ENCODE measurements at regions not wholly inside any gene's neighbourhood (a gene's known extent, or its start where the extent isn't known, plus 50 kb on each side); places are given as distances from the start of the nearest gene placed in this dataset.
"Not testable (repeated sequence)": the region's sequence is repeated elsewhere in the genome, so short reads cannot be mapped to it uniquely, and the experiment has no call there.

DNA sequence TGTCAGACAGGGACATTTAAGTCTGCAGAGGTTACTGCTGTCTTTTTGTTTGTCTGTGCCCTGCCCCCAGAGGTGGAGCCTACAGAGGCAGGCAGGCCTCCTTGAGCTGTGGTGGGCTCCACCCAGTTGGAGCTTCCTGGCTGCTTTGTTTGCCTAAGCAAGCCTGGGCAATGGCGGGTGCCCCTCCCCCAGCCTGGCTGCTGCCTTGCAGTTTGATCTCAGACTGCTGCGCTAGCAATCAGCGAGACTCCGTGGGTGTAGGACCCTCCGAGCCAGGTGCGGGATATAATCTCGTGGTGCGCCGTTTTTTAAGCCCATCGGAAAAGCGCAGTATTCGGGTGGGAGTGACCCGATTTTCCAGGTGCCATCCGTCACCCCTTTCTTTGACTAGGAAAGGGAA is 387.7 kb upstream of the ACTBL2 start:
- not testable (repeated sequence) for DNase-seq

DNA sequence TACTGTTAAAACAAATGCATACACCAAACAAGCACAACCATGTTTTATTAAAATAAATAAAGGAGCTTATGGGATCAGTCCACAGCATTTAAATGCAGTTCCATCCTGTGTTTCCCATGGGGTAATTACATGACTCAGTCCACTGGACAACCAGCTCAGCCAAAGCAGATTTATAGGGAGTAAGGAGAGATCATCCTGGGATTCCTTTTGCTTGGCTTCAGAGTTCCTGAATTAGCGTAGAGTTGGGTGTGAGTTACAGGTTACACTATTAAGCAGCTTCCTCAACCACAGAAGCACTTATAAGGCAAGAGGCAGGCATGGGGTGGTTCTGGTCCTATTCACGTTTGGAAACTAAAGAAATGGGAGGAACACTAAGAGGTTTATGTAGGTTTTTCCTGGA is 381.1 kb upstream of the ACTBL2 start:
- no peak for DNase-seq

DNA sequence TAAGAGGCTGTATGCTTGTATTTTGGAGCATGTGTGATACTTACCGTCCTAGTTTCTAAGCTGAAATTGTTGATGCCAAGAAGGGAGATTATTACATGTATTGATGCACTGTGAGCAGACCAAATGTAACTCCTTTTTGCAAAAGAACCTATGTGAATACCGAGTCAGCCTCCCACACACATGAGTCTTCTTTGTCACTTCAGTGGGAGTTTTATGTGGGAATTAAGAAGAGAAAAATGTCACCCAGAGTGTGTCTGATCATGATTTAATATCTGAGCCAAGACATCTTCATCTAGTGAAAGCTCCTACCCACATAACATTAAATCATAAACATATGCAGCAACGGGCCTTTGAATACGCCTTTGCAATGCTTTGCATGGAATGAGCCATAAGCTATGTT is 380.3 kb upstream of the ACTBL2 start:
- DNase-seq = peak; percentile 1

DNA sequence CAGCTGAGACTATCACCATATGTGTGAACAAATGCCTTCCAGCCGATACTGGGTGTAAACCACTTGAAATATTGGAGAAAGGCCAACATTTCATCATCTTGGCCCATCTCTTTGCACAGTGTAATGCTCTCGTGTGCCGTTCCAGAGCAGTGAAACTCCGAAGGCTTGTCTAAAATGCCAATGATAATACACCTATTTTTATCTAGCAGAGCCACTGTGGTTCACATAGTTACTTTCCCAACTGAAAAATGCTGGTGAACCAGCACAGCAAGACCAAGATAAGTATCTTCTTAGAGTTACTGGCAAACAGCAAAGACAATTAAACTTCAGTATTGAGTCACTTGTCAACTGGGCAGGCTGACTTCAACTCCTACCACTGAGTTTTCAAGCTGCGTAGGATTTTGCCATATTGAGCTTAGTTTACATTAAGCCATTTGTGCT is 379.9 kb upstream of the ACTBL2 start:
- no peak for DNase-seq

DNA sequence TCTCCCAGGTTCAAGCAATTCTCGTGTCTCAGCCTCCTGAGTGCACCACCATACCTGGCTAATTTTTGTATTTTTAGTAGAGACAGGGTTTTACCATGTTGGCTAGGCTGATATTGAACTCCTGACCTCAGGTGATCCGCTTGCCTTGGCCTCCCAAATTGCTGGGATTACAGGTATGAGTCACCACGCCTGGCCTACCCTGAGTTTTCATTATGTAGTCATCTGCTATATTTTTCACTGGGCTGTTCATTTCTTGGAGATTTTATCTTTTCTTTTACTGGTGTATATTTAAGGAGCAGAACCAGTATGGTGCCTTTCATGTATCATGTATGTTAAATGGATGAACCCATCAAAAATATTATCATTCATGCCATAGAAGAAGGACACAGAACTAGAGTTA is 377.0 kb upstream of the ACTBL2 start:
- DNase-seq = no peak

DNA sequence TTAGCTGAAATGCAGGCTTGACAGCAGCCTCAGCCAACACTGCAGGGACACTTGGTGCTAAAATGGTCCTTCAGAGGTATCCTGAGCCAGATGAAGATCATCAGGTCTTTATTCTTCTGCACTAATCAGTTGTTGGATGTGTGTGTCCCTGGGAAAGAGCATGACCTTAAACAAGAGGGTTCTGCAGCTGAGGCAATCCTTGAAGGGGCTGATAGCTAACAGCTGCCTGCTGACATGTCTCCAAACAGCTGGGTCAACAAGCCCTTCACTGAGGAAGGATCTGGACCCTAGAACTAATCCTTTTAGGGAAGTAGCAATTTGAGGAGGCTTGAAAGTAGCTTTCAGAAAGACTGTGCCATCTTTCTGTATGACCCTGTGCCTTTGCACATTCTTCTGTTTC is 376.3 kb upstream of the ACTBL2 start:
- DNase-seq = no peak

DNA sequence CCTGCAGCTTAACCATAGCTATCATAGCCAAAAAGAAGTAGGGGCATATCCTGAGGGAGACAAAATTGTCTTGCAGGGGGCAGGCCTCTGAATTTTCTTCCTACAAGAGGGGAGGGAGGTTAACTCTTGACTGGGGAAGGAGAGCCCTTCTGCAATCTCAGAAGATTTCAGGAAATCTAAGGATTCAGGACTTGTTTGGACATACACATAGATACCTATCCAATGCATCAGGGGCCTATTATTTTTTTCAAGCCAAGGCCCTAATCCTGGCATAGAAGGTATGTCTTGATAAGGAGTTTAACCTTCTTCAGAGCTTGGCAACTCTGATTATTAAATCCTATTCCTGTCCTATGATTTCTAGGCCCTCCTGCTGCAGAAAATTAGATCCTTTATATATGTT is 375.1 kb upstream of the ACTBL2 start:
- DNase-seq = no peak

DNA sequence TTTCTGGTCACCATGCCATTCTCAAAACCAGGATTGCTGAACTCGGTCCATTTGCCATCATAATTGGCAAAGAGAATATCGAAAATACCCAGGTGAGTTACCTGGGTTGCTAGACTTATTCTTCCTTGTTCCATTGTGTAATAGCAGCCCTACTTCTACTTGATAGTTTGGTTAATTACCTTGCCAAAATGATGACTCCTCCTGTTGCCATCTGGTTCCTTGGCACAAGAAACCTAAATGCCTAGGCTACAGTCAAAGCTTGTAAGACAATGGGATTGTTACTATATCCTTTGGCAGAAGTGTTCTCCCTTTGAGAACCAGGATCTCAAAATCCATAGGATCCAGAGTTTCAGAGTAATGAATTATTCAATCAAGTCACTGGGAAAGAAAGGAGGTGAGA is 373.2 kb upstream of the ACTBL2 start:
- DNase-seq = no peak

DNA sequence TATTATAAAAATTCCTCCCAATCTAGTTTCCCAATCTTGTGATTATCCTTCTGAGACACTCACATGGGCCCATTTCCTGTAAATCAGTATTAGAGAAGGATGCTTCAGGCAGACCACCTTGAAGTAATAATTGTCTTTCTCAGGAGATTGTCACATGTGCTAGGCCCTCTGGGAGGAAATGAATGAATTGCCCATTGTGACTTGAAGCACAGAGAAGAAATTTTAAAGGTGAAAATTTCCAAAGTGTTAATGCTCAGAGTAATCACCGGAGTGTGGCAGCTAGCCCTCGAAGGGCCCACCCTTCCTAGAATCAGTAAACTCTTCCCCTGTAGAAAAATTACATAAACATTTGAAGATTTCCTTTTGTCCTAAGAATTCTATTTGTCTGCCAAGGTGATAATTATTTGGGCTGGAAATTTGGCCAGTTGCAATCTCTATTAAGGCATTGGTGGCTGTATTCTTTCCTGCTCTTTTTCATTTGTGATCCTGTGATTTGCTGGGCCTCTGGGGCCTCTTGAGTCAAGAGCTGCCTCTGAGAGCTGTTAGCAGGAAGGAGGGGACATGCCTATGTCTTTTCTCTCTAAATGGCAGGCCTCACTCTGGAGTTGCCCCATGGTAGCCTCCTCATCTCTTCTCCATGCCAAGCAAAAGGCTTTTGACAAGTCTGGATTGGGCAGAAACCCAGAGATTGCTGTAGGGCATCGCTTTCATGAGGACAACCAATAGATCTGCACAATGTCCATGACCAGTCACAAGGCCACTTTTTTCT is 371.5 kb upstream of the ACTBL2 start:
- DNase-seq = no peak

DNA sequence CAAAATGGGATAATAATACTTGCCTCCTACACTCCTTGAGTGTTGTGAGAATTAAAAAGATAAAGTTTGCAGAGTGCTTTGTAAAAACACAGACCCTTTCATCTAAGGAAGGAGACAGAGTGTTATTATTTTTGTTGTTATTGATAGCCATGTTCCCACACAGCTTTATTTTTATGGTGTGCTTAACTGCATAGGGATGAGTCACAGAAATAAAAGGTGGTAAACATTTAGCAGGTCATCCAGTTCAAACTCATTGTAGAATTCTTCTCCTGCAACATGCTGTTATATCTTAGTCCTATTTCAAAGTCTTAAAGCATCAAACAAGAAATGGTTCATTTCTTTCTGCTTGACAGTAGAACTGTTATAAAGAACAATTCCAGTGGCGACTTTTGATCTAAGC is 367.5 kb upstream of the ACTBL2 start:
- no peak for DNase-seq

DNA sequence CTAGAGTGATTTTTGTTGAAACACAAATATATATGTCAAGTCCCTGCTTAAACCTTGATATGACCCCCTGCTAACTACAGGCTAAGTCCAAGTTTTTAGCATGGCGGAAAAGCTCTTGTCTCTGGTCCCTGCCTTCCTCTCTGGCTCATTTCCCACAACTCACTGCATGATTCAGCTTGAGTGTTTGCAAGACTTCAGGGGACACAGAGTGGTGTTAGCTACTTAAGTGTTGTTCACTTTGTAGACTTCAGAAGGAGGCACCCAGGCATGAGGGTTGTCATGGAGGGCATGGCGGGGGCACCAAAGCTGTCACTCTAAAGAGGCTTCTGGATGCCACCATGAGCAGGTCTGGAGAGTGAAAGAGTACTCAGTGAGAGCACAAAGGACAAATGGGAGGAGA is 362.4 kb upstream of the ACTBL2 start:
- no peak for DNase-seq

DNA sequence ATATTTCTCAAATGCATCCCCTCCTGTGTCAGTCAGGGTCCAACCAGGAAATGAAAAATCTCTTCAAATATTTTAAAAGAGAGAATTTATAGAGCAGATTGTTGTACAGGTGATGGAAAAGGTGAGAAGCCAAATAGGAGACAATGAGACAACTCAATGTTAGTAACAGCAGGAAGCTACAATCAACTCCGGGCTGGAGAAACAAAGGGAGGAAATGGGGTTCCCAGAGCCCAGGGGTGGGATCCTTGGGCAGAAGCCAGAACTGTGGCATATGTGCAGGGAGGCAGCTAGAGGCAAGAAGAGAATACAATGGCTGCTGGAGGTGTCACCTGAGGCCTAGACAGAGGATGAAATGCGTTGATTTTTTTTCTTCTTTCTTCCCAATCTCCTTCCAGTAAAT is 361.8 kb upstream of the ACTBL2 start:
- no peak for DNase-seq

DNA sequence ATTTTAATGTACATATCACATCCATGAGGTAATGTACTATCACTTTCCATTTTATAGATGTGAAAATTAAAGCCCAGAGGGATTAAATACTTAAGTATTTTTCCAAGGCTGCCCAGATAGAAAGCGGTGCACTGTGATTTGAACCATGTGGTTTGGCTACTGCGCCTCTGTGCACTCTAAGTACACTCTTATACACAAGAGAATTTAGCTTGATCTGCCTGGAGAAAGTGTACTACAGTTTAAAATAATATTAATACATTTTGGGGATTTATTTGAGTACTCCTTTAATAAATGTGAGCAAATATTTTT is 360.4 kb upstream of the ACTBL2 start:
- no peak for DNase-seq

DNA sequence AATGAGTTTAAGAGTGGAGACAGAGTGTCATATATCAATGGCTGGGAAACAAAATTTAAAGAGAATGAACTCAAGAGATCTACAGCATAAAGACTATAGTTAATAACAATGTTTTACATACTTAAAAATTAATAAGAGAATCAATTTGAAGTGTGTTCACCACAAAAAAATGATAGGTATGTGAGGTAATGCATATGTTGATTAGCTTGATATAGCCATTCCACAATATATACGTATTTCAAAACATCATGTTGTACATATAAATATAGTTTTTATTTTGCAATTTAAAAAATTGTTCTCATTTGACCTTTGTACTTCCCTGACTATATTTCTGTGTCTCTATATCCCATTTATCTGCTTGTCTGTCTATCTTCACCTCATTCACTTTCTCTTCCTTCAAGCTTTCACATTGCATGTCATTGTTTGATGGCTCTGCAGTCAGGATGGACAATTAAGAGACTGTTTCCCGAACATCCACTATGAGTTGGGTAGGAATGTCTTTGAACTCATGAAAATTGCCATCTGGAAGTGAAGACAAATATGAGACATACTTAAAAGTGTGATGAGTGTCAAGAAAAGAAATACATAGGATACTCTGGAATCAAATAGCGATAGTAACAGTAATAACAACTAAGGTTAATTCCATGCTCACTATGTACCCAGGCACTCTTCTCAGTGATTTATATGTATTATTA is 359.9 kb upstream of the ACTBL2 start:
- no peak for DNase-seq

DNA sequence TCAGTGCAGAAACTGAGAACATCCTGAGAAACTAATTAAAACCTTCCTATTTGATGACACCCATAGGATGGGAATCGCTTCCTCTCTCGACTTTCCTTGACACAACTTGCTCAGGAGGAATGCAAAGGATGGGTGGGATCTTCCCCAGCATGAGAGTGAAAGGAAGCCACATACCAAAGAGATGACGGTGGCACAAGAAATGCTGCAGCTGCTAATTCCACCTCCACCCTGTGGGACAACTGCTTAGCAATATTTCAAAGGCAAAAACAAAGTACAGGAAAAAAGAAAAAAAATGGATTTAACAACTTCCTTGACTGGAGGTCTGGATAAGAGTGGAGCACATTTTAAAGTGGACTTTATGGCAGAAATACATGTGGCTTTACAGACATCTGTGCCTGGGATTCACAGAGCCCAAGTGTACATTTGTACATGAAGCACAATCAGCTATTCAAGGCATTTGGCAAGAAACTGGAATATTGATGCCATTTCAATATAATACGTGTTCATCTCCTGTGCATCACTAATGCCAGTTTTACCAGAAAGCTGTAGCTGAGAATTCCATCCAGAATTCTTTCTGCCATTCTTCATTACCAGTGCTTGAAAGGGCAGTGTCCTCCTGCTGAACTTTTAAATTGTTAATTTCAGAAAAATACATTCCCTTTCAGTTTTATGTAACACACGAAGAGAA is 359.2 kb upstream of the ACTBL2 start:
- no peak for DNase-seq

DNA sequence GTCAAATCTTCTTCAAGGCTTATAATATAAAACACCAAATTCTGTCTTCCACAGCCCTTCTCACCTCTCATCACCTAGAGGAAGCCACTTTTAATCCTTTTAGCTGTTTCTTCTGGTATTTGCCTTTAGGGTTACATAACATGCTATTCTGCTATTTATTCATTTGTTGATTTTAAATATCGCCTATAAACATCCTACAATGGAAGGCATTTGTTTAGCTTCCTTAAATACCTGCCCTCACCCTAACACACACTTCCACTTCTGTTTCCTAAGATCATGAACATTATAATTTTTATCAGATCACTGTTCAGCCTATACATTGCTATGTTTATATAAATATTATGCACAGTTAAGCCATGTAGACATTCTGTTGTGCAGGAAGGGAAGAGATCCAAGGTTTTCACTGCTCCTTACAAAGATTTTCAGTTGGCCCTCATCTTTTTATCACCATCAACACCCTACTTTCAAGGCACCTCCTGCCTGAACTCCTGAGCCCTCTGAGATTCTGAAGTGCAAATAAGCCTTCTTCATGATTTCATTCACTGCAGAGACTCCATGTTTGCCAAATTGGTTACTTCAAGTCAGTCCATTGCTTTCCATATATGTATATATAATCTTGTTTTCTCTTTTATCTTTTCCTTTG is 356.9 kb upstream of the ACTBL2 start:
- DNase-seq = no peak

DNA sequence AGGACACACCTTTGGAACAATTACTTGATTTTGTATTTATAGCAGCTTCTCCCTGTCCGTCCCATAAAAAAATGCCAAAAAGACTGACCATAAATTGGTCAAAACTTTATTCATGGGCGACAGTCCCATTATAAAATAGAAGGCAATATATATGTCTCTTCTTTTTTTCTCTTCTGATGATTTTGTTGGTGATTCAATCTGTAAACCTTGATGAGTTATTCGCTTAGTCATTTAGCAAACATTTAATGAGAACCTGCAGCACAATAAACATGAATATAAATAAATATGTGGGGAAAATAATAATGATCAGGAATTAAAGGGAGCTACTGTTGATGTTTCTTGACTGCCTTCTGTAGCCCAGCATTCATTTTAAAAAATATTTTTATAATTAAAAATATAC is 356.4 kb upstream of the ACTBL2 start:
- no peak for DNase-seq

DNA sequence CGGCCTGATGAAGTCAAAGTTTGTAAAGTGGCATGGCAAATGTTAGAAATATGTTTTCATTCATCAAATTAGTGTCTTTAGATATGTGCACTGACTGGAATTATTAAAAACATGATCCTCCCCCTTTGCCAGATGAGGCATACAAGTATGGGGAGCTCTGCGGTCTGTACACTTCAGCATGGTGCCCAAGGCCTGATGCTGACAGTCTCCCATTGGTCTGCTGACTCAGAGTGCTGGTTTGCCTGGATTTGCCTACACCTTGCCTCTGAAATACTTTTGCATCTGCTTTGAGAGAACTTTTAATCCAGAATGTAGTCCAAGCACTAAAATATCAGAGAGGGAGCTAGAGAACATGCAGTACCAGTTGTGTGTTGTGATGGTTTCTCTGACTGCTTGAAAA is 354.3 kb upstream of the ACTBL2 start:
- DNase-seq = no peak

DNA sequence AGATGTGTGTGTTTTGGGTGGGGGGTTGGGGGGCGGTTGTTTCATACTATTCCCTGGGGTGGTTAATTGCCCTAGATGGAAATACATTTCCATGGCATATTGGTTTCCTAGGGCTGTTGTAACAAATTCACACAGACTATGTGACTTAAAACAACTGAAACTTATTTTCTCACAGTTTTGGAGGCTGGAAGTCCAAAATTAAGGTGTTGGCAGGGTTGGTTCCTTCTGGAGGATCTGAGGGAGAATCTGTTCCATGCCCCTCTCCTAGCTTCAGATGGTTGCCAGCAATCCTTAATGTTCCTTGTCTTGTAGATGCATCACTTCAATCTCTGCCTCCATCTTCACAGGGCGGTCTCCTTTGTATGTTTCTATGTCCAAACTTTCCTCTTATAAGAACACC is 353.7 kb upstream of the ACTBL2 start:
- DNase-seq = no peak

DNA sequence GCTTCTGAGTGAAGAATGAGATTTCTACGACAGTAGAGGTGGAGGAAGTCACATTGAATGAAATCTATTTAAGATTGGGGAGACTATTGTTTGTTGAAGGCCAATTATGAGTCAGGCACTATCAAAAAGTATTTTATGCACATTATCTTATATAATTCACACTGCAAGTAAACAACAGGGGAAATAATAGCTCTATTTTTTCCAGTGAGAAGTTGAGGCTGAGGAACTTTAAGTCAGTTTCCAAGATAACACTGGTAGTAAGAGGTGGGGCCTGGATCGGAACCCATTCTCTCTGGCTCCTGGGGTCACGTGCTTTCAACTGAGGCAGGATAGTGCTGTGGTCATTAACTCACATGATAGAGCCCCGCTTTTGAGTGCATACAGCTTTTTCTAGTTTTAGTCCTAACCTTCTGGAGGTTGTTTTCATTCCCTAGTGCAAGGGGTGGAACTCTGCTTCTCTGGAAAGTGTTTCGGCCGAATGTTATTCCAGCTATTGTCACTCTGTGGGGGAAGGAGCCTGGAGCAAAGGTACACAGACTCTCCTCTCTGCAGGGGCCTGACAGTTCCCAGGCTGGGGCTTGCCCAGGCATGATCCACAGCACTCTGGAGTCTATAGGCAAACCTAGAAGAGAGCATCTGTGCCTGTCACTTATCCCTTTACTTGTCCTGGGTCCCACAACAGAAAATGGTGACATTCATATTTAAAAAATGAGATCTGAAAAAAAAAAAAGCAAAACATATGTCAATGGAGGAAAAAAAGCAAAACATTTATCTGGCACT is 352.4 kb upstream of the ACTBL2 start:
- no peak for DNase-seq

DNA sequence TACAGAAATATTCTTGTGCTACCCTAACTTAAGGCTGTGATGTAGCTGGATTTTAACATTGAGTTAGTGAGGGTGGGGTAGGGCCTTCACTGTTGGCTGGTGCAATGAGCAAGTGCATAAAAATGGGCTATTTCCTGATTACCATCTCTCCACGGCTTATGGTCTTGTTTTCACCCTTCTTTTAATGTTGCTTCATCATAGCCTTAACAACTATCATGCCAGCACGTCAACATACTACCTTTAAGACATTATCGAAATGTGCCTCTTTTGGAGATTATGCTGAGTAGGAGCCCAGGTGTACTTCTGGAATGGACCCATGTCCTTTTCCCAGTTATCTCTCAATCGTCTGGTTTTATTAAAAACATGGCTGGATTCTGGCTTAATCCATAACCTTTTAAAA is 350.9 kb upstream of the ACTBL2 start:
- DNase-seq = no peak

DNA sequence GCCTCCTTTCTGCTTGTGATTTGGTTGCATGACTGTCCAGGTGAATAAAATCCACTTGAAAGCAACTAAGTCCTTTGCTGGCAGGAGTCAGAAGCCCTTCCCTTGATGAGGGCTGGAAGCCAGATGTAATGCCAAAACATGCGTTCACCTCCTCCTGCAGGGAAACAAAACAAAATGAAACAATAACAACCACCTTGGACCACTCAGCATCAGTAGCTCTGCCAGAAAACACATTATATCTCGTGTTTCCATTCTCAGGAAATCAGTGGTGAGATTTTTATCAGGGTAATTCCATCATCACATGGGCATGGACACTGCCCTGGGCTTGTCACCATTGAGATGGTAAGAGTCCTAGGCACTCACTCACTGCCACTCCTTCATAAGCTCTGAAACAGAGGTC is 350.3 kb upstream of the ACTBL2 start:
- DNase-seq = no peak

DNA sequence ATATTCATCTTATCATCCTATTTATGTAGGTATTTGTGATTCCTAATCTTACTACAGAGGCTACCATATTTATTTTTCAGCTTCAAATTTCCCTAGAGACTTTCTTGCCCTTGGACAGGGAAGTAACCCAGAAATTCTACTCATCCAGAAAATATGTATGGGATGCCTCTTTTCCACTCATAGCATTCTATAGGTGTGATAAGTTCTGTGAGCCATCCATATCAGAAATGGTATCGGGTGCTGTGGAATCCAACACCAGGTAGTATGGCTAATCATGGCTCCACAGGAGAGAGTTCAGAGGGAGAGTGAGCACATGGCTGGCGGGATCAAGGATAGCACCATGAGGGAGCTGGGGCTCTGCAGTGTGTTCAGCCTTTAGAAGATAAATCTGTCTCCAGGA is 349.3 kb upstream of the ACTBL2 start:
- no peak for DNase-seq

Measured in suppressor macrophage treated with lipopolysaccharide for 4 hours (primary cell).